WI38 (cell line): ENCODE measurements at regions not wholly inside any gene's neighbourhood (a gene's known extent, or its start where the extent isn't known, plus 50 kb on each side); places are given as distances from the start of the nearest gene placed in this dataset.

Experiments used
- H3K4me3 ChIP-seq: 2 replicates; pipeline ENCODE4 v1.5.1; 2011; ENCODE audit warnings: low read depth, mild to moderate bottlenecking, control low read depth, low read length
- TF ChIP-seq, protein P1 (sequence below): IDR thresholded peaks from 2 replicates; pipeline ENCODE4 v1.5.1; 2012; ENCODE audit warnings: low read depth, mild to moderate bottlenecking, control low read depth, low read length

DNA sequence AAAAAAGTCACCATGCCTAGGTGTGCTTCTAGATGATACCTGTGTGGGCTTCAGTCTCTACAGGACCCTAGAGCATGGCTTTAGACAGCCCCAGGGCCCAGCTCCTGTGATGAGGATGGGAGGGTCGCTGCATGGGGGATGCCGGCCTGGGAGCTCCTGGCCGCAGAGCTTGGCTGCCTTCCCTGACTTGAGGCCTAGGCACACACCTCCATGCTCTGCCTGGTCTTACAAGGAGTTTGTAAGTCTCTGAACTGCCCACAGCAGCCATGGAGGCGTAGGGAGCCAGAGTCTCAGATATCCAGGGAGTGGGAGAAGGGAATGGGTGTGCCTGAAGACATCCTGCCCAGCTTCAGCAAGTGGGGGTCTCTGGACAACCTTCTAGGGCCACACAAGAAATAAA, 149.5 kb upstream of the MYL2 start:
- TF ChIP-seq, protein P1, sequence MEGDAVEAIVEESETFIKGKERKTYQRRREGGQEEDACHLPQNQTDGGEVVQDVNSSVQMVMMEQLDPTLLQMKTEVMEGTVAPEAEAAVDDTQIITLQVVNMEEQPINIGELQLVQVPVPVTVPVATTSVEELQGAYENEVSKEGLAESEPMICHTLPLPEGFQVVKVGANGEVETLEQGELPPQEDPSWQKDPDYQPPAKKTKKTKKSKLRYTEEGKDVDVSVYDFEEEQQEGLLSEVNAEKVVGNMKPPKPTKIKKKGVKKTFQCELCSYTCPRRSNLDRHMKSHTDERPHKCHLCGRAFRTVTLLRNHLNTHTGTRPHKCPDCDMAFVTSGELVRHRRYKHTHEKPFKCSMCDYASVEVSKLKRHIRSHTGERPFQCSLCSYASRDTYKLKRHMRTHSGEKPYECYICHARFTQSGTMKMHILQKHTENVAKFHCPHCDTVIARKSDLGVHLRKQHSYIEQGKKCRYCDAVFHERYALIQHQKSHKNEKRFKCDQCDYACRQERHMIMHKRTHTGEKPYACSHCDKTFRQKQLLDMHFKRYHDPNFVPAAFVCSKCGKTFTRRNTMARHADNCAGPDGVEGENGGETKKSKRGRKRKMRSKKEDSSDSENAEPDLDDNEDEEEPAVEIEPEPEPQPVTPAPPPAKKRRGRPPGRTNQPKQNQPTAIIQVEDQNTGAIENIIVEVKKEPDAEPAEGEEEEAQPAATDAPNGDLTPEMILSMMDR, result no peak
- H3K4me3 ChIP-seq, result no peak overlapping the region

DNA sequence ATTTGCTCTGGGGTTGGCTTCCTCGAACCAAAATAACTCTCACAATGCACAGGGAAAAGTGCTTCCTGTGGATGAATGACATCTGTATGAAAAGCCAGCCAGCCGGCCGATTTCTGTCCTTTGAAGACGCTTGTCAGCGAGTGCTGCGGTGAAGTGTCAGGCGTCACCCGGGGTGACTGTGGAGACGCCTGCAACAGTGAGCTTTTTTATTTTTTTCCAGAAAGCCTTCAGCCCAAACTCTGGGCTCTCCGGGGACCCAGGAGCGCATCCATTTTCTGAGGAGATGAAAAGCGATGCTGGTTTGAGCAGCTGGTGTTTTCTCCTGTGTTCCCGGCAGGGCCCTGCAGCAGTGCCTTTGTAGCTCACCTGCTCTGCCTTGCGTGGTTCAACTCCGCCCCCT, 147.9 kb upstream of the MYL2 start:
- TF ChIP-seq, protein P1, result no peak
- no peak overlapping the region for H3K4me3 ChIP-seq

DNA sequence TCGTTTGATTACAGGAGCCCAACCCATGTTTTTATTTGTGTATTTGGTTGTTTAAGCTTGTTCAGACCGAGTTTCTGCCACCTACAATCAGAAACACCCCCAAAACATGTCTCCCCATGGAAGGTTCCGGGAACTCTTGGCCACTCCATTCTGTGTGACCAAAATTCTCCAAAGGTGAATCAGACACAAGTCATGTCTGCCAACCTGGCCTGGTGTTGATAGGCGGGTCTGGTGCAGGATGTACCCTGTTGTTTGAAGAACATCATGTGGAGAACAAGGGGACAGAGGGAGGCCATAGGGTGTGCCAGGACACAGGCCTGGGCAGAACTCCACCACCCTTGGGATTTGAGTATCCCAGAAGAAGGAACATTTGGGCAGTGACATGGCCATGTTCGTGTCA, 147.1 kb upstream of the MYL2 start:
- TF ChIP-seq, protein P1, result no peak
- H3K4me3 ChIP-seq, result no peak overlapping the region

DNA sequence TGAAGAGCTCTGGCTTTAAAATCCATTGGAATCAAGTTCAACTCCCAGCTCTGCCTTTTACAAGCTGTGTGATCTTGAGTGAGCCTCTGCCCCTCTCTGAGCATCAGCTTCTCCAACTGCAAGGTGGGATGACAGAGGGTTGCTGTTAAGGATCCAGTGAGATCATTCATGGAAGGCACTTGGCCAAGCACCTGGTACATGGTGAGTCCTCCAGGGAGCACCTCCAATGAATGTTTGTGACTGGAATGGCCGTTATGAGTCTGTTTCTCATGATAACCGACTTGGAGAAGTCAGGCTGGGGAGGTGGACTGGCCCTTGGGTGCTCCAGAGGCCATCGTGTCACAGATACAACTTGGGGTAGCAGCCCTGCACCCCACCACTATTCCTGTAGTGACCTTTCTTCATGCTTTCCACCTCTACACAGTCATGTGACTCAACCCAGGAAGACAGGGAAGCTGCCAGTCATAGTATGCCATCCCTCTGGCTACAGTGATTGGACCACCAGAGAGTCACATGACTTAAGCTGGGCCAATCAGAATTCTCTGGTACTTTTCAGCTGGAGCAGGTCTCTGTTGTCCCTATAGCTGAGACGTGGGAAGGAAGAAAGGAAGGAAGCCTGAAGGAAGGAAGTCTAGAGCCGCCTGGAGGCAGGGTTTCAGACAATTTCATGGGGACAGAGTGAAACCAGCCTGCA, 146.5 kb upstream of the MYL2 start:
- TF ChIP-seq, protein P1, result no peak

DNA sequence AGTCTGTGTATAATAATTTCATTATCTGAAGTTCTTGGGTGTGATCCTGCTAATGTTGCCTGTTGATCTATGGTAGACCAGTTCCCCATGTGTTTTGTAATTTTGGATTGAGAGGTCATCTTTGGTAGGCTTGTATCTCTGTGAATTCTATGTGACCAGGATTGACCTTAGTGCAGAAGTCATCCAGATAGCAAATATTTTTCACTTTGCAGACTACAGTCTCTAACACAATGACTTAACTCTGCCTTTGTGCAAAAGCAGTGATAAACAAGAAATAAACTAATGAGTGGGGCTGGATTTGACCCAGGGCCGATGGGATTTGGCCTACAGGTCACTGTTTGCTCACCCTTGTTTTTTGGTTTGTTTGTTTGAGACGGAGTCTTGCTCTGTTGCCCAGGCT, 144.6 kb upstream of the MYL2 start:
- H3K4me3 ChIP-seq, result no peak overlapping the region
- TF ChIP-seq, protein P1, result no peak

More for the DNA sequence above, 146.5 kb upstream of the MYL2 start:
- H3K4me3 ChIP-seq, result no peak overlapping the region

DNA sequence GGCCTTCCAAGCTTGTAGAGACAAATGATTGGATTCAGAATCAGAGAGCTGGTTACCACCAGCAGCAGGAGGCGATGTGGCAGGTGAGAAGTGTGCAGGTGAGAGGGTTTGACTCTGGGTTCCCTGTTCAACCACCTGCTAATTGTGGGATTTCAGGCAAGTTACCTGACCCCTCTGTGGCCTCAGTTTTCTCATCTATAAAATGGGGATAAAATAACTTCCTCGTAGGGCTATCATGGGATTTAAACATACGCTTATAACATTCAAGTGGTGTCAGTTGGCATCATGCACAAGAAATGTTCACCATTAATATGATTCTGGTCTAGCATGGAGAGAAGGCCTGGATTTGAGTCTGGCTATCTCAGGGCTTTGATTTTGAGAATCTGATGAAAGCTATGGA, 143.8 kb upstream of the MYL2 start:
- TF ChIP-seq, protein P1, result no peak
- H3K4me3 ChIP-seq, result no peak overlapping the region

DNA sequence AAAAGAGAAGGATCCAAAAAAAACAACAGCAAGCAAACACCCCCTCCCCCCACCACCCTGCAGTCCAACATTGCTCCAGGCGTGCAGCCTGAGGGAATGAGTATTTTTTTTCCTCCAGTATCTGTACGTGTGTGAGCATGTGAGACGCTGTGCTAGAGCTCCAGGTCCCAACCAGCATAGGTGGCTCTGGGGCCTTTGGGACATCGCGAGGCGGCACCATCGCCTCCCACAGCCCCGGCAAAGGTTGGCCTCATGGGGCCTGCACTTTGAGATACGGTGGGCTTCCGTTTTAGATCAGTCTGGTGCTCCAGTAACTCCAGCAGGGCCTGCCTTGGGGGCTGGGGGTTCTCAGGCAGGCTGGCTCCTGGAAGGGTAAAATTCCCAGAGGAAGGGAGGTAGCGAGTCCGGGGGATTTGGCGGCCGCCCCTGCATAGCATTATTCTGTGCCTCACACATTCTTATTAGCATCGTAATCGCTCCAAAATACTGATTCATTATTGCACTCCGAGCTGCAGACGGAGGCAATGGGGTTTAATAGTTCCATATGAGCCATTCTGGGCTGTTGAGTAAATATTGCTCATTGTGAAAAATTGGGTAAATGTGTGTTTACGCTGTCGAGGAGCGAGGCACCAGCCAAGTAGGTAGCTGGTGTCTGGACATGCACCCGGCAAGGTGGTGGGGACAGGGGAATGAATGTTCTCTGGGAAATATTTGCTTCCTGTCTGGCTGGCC, 143.1 kb upstream of the MYL2 start:
- H3K4me3 ChIP-seq, result no peak overlapping the region
- TF ChIP-seq, protein P1, result no peak
